HG02970 (cell line): ENCODE measurements at regions not wholly inside any gene's neighbourhood (a gene's known extent, or its start where the extent isn't known, plus 50 kb on each side); places are given as distances from the start of the nearest gene placed in this dataset.
"Not testable (repeated sequence)": the region's sequence is repeated elsewhere in the genome, so short reads cannot be mapped to it uniquely, and the experiment has no call there.

Experiments used
- ATAC-seq: cut with Tn5 transposase; IDR thresholded peaks from one replicate; pipeline ENCODE4 v1.9.1; 2021; ENCODE audit warnings: mild to moderate bottlenecking, moderate library complexity, moderate number of reproducible peaks; ENCODE audit not compliant: unreplicated experiment, low FRiP score

DNA sequence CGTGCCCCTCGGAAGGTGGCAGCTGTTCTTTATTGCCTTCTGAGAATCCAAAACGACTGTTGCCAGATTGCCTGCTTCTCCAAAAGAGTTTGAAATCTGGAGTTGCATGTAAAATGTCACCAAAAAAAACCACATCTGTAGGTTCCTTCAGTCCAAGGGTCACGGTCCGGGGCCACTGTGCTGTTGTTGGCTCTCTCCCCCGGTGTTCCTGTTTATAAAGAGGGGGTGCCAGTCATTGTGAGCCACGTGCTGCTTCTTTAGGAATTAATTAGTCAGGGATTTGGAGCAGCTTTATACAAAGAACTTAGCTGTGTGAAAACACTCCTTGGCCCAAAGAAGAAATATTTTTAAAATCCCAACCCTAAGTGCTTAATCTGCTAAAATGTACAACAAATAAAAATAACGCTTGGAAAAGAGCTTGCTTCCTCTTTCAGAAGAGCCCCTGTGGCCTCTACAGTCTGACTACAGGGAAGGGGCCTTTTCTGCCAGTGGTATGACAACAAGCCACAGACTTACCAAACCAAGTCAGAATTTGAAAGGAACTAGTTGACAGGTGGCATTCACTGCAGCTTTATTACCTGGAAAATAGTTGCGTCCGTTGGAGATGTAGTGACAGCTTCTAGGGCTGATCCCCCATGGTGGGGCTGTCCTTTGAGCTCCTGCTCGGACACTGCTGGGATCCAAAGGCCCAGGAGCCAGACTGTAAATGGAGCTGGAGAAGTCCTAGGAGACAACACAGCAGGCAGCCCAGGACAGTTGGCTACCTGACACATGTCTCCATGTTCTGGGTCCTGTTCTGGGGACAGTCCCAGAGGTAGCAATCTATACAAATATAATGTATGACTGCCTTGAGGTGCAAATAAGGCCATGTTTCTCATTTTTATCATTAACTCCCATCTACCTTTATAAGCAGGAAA is 84.5 kb upstream of the SLC1A4 start:
- no peak for ATAC-seq

DNA sequence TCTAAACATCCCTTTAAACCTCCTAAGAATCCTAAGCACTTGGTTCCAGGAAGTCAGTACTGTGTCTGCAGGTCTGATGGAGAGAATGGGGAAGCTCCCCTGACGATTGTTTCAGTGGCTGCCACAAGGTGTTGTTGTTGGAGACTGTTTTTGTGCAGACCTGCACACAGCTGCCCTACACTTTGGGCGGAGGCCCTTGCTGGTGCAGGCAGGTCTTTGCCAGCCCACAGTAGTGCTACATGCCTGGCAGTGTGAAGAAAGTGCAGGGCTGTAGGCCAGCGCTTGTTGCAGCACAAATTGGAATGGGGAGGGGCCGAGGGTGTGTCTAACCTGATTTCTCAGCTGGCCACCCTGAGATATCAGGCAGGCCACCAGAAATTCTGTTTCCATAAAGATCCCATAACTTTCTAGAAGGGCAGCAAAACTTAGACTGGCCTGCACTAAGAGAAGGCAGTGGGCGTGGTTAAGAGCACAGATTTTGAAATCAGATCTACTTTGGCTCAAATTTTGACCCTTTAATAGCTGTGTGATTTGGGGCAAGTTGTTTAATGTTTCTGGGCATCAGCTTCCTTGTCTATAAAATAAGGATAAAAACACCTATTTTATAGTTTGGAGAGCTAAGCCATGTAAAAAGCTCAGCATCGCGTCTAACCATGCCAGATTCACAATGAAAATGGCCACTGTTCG is 83.7 kb upstream of the SLC1A4 start:
- no peak for ATAC-seq

DNA sequence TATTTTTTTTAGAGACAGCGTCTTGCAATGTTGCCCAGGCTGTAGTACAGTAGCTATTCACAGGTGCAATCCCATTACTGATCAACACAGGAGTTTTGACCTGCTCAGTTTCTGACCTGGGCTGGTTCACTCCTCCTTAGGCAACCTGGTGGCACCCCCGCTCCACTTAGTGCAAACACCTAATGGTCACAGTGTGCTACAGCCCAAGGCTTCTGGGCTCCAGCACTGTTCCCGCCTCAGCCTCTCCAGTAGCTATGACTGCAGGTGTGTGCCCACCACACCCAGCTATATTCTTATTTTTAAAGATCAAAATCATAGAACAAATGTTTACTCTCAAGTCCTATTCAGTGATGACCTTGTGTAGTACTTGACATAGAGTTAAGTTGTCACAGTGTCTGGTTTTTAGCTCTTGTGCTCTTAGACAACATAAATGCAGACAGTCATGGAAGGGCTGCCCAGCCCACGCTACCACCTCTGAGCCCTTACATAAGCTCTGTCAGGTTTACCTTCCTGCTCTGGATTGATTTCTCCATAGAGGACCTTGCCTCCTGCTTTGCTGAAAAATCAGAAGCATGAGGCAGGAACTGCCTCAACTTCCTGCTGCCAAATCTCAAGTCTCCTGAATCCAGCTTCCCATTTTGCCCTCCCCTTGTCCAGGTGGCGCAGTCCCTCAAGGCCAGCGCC is 82.2 kb upstream of the SLC1A4 start:
- no peak for ATAC-seq

DNA sequence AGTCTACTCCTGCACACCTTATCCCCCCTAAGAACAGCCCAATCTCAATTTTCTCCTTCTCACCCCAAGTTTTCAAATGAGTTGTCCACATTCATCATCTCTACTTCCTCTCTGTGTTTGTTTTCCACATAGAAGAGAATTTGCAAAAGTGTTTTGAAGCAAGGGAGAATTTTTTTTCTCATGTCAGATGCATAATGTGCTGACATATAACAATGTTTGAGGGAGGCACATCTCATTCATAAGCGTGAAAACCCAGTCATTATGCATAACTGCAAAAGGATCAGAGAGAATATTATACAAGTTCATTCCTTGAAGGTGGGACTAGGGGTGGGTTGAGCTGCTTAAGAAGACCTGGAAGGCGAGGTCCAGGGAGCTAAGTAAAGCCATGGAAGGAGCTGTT is 80.8 kb upstream of the SLC1A4 start:
- no peak for ATAC-seq

DNA sequence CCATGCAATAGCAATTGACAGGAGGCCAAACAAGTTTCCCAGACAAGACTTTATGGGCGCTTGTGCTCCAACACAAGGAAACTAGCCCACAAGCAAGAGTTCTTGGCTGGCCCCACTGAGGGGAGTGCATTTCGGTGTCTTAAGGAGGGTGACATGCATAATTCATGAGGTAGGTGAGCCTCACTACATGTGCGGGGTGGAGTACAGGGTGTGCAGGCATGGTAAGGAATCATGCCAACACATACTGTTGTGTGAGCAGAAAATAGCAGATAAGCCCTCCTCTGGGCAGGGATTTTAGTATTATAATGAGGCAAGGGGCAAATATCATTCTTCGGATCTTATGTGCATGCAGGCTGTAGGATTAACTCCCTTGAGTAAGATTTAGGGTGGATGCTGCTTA is 78.7 kb upstream of the SLC1A4 start:
- ATAC-seq: no peak

DNA sequence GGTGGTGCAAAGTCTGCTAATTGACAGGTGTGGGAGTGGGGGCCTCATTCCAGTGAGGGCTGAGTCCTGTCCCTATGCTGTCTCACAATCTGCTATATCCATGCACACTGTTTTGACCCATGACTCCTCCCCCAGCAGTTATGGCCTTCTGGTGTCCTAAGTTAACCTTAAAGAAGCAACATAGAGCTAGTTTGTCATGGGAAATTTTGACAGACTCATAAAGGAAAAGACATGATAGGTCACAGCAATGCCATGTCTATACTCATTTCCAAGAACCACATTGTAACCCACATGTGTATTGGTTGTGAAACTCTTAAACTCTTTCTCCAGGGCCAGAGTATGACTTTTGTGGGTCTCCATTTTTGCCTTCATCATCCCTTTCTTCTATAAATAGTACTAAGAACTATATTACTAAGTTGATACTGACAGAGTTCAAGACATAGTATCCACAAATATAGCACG is 78.2 kb upstream of the SLC1A4 start:
- ATAC-seq: no peak

DNA sequence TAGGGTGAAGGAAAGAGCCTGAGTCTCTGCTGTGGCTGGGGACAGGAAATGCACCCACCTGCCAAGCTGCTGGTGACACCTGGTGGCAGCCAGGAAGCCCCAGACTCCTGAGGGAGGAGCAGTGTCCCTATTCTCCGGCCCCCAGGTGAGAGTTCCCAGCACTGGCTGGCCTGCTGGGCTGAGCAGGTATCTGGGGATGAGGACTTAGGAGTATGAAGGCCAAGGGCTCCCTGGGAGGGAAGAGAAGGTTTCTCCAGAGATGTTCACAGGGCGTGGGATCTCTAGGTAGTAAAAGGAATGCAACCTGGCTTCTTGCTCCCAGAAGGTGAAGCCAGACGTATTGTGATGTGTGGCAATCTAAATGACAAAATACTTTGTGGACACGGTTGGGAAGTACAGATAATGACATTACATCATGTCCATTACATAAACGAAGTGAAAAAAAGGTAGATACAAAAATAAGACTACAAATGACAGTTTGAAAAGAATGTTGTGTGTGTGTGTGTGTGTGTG is 75.8 kb upstream of the SLC1A4 start:
- ATAC-seq: no peak

DNA sequence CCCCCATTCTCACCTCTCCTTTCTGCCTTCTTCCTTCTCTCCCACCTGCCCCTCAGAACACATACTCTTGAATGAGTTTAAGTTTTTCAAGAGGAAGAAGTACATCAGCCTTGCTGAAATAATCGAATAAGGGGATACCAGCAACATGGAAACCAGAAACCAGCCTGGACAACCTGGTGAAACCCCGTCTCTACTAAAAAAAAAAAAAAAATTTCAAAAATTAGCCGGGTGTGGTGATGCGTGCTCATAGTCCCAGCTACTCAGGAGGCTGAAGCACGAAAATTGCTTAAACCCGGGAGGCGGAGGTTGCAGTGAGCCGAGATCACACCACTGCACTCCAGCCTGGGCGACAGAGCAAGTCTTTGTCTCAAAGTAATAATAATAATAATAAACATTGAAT is 75.0 kb upstream of the SLC1A4 start:
- no peak for ATAC-seq

DNA sequence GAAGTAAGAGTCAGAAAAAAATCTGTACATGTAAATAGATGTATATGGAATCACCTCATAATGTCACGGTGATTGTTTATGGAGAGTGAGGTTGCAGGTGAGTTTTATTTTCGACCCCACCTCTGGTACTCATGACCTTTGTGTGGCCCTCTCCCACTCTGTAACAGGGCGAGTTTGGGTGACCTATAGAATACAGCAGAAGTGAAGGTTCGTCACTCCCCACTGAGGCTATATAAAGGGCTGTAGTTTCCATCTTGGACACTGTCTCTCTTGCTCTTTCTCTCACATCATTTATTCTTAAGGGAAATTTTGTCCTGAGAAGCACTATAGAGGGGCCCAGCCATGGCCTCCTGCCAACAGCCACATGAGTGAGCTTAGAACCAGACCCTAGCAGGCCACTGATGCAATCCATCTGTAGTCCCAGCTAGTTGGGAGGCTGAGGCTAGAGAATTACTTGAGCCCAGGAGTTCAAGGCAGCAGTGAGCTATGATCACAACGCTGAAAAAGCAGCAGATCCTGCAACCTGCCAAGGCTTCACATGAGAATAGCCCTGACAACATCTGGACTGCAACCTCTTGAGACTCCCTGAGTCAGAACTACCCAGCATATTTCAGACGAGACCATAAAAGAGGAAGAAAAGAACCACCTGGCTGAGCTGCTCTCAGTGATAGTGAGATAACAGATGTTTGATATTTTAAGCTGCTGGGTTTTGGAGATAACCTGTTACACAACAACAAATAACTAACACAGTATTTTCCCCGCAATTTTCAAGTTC is 74.3 kb upstream of the SLC1A4 start:
- ATAC-seq: peak; percentile 41

DNA sequence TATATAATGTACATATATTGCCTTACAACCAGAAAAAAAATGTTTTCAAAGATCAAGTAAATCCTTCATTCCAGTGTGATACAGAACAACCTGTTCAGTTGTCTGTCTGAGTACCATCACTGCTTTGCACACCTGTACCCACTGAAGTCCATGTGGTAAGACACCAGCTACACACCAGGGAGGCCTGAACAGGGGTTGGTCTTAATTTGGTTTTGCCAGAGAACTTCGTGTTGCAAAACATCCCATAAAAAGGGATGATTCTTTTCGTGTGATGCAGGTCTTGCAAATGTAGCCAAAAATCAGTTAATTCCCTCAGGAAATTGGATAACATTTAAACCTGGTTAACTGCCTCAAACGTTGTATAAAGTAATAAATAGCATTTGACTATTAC is 73.7 kb upstream of the SLC1A4 start:
- ATAC-seq: no peak

DNA sequence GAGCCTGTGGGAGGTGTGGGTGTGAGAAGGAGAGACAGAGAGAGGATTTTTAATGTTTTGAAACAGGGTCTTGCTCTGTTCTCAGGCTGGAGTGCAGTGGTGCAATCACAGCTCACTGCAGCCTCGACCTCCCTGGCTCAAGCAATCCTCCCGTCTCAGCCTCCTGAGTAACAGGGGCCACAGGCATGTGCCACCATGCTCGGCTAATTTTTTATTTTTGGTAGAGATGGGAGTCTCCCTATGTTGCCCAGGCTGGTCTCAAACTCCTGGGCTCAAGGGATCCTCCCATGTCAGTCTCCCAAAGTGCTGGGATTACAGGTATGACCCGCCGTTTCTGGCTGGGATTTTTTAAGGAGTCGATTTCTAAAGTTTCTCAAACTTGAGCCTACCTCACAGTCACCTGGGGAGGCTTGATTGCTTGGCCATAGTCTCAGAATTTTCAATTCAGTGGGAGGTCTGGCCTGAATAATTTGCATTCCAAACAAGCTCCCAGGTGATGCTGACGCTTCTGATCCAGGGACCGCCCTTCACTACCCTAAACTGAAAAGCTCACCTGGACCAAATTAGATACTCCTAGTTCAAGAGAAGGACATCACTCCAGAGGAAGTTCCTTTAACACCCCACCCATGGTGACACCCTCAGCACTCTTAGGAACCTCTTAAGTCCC is 70.8 kb upstream of the SLC1A4 start:
- ATAC-seq: no peak

DNA sequence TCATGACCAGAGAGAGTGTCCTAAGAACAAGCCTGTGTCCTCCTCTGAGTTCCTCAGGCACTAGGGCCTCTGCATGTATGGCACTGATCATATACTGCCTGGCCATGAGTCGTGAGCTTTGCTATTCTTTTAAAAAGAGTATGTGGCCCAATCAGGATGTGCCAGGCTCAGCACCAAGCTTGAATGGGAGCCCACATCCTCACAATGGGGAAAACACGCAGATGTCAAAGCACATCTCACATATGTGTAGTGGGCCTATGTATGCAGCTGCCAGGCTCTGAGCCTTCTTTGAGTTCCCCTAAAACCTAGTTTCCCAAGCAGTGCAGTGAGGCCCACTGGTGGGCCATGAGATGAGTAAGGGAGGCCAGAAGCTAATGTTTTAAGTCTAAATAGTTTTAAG is 69.9 kb upstream of the SLC1A4 start:
- no peak for ATAC-seq

DNA sequence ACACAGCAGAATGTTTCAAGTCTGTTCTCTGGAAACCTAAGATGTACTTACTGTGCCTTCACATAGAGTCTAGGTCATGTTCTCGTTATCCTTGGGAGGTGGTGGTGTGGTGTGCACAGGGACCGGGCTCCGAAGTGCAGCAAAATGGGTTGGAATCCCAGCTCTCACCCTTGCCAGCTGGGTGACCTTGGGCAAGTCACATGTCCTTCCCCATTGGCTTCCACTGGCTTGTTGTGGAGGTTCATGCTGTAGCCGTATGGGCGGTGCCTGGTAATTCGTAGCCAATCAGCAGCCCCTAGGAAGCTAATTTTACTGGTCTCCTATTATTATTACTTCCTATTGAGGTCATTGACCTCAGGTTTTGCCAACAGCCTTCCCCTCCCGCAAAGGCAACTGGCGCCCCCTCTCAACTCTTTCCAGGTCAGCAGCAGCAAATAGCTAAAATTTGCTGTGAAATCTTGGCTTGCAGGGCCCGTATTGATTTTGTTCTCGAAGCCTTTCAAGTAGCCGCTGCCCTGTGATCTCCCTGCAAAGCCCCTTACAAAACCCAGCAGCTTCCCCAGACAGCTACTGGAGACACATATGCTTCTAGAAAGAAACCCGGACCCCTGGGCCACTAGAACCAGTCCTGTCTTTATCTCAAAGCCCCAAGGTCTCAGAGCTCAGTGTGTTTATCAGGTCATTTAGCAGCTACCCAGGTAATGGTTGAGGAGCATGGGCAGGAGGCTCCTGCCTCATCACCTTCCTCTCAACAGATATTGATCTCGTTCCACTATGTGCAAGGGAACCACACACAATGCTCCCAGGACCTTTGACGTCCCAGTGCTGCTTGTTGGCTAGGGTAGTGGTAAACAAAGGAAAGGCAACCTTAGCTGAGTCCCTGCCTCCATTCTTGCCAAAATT is 66.5 kb upstream of the SLC1A4 start:
- no peak for ATAC-seq

DNA sequence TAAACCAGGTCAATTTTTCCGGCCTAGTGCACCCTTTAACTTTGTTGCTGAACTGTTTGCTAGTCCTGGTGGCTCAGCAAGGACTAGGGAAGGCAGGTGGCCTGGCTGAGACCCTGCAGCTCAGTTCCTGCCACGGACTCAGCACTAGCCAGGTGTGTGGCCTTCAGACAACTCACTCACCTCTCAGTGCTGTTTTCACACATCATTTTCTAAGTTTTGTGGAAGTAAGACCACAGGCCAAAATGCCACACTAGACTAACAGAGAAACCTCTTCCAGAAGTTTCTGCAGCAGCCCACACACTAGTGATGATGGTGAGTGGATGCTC is 65.9 kb upstream of the SLC1A4 start:
- no peak for ATAC-seq

DNA sequence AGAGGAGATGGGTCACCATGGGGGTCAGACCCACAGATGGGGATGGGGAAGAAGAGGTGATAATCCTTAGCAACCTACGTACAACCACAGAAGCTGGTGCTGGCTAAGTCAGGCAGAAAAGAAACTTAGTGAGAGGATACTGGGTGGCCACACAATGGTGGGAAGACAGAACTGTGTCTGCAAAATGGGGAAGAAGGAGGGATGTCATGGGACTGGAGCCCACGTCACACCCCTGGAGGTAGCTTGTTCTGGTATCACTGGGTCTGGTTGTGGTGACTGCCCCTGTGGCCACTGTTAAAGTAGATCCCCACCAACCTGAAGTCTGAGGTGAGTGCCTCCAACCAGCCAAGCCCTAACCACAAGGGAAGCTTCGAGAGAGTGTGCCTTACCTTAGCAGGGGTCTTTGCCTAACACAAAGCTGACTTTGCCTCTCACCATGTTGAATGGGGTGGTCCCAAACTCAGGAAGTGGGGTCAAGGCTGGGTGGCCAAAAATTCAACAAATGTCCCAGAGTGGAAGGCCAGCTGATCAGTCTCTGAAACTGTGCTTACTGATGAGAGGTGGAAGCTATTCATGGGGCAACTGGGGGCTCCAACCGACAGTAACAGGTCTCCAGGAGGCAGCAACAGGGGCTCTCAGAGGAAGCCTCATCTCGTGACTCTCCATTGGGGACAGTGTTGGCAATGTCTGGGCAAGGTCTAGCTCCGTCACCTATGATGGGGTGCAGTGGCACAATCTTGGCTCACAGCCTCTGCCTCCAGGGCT is 64.8 kb upstream of the SLC1A4 start:
- ATAC-seq: no peak

DNA sequence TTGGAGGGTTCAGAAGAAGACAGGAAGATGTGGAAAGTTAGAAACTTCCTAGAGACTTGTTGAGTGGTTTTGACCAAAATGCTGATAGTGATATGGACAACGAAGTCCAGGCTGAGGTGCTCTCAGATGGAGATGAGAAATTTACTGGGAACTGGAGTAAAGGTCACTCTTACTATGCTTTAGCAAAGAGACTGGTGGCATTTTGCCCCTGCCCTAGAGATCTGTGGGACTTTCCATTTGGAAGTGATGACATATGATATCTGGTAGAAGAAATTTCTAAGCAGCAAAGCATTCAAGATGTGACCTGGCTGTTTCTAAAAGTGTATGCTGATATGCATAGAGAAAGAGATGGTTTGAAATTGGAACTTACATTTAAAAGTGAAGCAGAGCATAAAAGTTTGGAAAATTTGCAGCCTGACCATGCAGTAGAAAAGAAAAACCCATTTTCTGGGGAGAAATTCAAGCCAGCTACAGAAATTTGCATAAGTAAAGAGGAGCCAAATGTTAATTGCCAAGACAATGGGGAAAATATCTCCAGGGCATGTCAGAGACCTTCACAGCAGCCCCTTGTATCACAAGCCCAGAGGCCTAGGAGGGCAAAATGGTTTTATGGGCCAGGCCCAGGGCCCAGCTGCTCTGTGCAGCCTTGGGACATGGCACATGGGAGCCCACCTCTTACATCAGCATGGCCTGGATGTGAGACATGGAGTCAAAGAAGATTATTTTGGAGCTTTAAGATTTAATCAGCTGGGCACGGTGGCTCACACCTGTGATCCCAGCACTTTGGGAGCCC is 63.1 kb upstream of the SLC1A4 start:
- not testable (repeated sequence) for ATAC-seq

DNA sequence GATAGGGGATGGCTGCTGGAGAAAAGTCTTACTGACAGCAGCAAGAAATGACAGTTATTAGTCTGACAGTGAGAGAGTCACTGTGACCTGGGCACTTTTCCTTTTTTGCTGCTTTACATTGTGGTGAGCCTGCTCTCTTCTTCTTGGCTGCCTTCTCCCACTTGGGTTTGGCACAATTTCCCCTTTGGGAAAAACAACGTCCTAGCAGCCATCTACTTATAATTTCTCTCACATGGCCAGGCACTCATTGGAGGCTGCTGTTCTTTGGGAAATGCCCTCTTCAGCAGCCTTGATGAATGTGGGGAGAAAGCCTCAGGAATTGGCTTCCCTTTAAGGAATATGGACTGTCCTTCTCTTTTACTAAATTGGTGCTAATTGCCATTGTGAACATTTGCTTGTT is 60.4 kb upstream of the SLC1A4 start:
- no peak for ATAC-seq
